DMS53 treated with DMSO at 0.1 percent for 48 hours (cell line): ENCODE measurements at regions not wholly inside any gene's neighbourhood (a gene's known extent, or its start where the extent isn't known, plus 50 kb on each side); places are given as distances from the start of the nearest gene placed in this dataset.
A peak's percentile ranks its signal among the peaks of the same experiment; 100 is the strongest.
"Not testable (repeated sequence)": the region's sequence is repeated elsewhere in the genome, so short reads cannot be mapped to it uniquely, and the experiment has no call there.

Experiments
- DNase-seq: peaks from one replicate; lab custom pipeline; 2025; ENCODE audit not compliant: unreplicated experiment; lab: John Stamatoyannopoulos, UW

GRCh38 chr11:38746516-38746915 is 2148.5 kb upstream of the RAG2 start:
- not testable (repeated sequence) for DNase-seq

- DNase-seq = no peak
These were observed 2125.3 kb upstream of the RAG2 start for GRCh38 chr11:38723361-38723760.

- DNase-seq = no peak
These were observed 2123.7 kb upstream of the RAG2 start for GRCh38 chr11:38721586-38722315.

DNA sequence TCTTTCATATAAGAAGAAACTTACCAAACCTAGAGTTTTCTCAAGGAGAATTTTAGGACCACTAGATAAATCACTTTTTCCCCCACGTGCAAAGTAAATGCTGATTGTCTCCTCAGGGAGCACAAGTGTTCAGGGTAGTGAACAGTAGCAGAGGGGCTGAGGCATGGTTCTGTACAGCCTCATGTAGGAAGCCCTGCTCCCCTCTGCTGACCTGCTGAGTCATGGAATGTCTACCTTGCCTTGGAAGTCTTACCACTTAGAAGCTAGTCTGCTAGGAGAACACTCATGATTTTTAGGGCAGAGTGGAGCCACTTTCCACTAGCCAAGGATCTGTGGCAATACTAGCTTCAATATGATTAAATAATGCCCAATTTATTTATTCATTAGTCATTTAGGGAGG is 2120.6 kb upstream of the RAG2 start:
- DNase-seq = no peak

DNA sequence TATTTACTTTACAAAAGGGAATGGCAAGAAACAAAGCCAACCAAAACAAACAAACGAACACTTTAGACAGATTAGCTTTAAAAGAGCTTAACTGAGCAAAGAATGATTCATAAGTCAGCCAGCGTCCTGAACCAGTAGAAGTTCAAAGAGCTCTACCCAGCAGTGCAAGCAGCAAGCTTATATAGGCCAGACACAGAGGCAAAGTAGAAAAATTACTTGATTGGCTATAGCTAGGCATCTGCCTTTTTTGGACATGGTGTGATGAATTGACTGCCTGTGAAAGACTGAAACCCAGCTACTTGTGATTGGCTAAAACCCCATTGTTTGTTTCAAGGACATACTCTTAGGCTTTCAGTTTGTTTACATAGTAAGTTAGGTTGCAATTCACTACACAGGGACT is 2120.0 kb upstream of the RAG2 start:
- peak; percentile 78 for DNase-seq

DNA sequence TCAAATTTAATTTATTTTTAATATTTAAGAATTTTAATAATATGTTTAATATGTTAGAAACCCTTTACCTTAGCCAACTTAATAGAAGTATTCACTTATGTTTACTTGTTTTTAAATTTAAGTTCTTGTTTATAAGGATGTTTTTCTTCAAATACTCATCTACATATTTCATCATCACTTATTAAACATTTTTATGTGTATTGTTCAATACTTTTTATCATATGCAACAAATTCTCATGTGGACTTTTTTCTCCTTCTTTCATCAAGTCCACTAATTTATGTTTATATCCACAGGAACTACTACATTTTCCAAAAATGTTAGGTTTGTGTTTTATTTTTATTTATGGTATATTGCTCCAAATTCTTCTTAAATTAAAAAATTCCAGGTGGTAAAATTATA is 2113.1 kb upstream of the RAG2 start:
- no peak for DNase-seq

GRCh38 chr11:38710262-38710661 is 2112.2 kb upstream of the RAG2 start:
- no peak for DNase-seq

GRCh38 chr11:38700111-38700510 is 2102.1 kb upstream of the RAG2 start:
- no peak for DNase-seq

- DNase-seq = no peak
These were observed 2095.3 kb upstream of the RAG2 start for GRCh38 chr11:38693306-38693705.

- DNase-seq = not testable (repeated sequence)
These were observed 2092.2 kb upstream of the RAG2 start for GRCh38 chr11:38690211-38690610.

GRCh38 chr11:38687008-38687407 is 2089.0 kb upstream of the RAG2 start:
- DNase-seq = no peak

- DNase-seq = no peak
These were observed 2085.4 kb upstream of the RAG2 start for GRCh38 chr11:38683484-38683883.

- DNase-seq = no peak
These were observed 2082.7 kb upstream of the RAG2 start for GRCh38 chr11:38680746-38681145.

DNA sequence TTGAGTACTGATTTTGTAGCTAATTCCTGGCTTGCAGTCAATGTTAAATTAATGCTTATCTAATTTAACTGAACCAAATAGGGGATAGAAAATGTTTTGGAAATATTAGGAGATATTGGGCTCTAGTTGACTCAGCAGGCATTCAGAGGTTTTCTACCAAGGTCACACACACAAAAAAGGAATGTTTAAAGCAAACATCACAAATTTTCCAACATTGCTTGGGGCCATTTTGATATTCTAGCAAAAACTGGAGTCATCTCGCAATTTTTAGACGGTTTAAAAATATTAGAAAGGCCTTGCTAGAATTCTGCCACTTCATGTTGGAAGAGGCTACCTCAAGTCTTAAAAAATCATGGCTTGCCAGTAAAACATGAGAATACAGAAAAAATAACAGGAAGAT is 2082.1 kb upstream of the RAG2 start:
- DNase-seq = no peak

DNA sequence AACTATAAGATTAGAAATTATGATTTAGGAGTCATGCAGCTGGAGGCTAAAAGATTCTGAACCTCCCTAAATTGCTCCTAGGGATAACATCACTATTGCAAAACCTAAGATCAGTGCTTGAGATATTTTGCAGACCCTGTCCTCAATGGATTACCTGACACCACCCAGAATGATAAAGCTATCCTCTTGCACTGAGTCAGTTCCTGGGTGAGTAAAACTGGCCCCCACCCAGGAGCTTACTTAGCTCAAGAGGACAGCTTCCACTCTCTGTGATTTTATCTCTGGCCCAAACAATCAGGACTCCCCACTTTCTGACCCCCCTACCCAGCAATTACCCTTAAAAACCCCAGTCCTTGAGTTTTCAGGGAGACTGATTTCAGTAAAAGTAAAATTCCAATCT is 2074.4 kb upstream of the RAG2 start:
- DNase-seq = no peak

DNA sequence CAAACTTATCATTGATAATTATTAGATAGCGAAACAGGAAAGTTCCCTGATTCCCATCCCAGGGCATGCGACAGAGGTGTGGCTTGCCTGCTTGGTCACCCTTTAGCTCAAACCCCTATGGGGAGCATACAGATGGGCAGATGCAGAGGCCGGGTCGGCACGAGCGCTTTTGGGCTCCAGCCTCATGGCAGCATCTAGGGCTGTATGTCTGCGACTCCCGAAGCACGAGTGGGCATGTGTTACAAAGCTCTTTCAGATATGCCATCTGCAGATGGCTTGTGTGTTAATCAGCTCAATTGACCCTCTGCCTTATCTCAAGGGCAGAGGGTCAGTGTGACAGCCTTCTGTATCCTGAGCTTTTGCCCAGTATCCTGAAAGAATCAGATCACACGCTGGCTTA is 2069.3 kb upstream of the RAG2 start:
- DNase-seq = no peak

GRCh38 chr11:38648604-38649003 is 2050.6 kb upstream of the RAG2 start:
- DNase-seq = no peak

- DNase-seq = no peak
These were observed 2048.3 kb upstream of the RAG2 start for GRCh38 chr11:38646382-38646781.

GRCh38 chr11:38640854-38641253 is 2042.8 kb upstream of the RAG2 start:
- DNase-seq = no peak

GRCh38 chr11:38612701-38613100 is 2014.7 kb upstream of the RAG2 start:
- no peak for DNase-seq

DNA sequence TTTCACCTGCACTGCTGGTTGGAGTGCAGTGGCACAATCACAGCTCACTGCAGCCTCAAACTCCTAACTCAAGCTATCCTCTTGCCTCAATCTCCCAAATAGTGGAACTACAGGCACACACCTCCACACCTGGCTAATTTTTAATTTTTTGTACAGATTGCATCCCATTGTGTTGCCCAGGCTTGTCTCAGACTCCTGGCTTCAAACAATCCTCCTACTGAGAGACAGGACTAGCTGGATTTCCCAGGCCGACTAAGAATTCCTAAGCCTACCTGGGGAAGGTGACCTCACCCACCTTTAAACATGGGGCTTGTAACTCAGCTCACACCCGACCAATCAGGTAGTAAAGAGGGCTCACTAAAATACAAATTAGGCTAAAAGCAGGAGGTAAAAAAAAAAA is 2003.3 kb upstream of the RAG2 start:
- not testable (repeated sequence) for DNase-seq

- DNase-seq = no peak
These were observed 2000.4 kb upstream of the RAG2 start for GRCh38 chr11:38598418-38598817.

DNA sequence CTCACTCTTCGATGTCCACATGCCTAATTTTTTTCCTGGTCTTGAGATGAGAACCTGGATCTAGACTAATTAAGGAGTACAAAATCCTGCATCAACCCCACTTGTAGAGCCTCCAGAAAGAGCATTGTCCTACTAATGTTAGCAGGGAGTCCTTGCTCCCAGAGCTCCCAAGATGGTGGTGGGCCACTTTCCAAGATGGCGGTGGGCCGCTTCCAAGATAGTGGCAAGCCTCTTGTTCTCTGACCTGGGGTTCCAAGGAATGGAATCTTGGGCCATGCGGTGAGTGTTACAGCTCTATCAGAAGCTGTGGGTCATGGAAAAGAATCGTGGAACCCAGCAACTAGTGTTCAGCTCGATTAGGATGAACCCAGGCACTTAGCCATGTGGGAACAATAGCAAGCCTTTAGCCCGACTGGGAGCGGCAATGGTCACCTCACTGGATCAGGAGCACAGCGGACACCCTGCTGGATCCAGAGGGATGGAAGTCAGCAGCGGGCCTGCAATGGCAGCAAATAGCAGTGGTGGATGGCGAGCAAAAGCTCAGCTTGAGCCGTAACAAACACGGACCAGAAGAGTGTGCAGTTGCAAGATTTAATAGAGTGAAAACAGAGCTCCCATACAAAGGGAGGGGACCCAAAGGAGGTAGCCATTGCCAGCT is 1997.5 kb upstream of the RAG2 start:
- not testable (repeated sequence) for DNase-seq
